ENCODE measurements at regions not wholly inside any gene's neighbourhood (a gene's known extent, or its start where the extent isn't known, plus 50 kb on each side); places are given as distances from the start of the nearest gene placed in this dataset.

- no peak overlapping the region for H2AK9ac ChIP-seq (replicated peaks; ENCODE audit: low read depth, low read length, poor library complexity)
- ATAC-seq (ENCODE audit: low read depth) (no peak), DNase-seq (no peak)
- no peak overlapping the region for H2AK5ac ChIP-seq (ENCODE audit: low read depth, low read length)
- H3K4me2 ChIP-seq (ENCODE audit: low read depth, low read length) = no peak overlapping the region
- ChIA-PET POLR2A (ENCODE audit: unreplicated experiment) (no interaction called here), CTCF (no interaction called here)
- no peak overlapping the region for H3K9ac ChIP-seq (ENCODE audit: low read depth, low read length)
- H4K91ac ChIP-seq (ENCODE audit: insufficient read depth, low read depth, low read length) = no peak overlapping the region
- no peak overlapping the region for H2AFZ ChIP-seq (replicated peaks; ENCODE audit: low read length, poor library complexity)
- WGBS, 2 experiments (ENCODE audit: extremely low coverage in 2 of 2, insufficient read length in 1 of 2) = no CpG with 5 or more reads among the region's 3 CpGs
- H3K9me1 ChIP-seq (ENCODE audit: insufficient read depth, low read length) = no peaks in the 10 kb centered on the region
- H3K56ac ChIP-seq (ENCODE audit: extremely low read depth, insufficient read depth, low read length) = no peak overlapping the region
- no TSS peak for BruUV-seq (replicated peaks)
- no peaks in the 10 kb centered on the region for H3K4me1 ChIP-seq (ENCODE audit: control insufficient read depth, insufficient read depth, low read length)
- TF ChIP-seq CEBPB (IDR thresholded peaks at IDR 0.05; ENCODE audit: low read depth, low read length) = no peak
- TF ChIP-seq, protein P1, sequence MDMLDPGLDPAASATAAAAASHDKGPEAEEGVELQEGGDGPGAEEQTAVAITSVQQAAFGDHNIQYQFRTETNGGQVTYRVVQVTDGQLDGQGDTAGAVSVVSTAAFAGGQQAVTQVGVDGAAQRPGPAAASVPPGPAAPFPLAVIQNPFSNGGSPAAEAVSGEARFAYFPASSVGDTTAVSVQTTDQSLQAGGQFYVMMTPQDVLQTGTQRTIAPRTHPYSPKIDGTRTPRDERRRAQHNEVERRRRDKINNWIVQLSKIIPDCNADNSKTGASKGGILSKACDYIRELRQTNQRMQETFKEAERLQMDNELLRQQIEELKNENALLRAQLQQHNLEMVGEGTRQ (IDR thresholded peaks at IDR 0.05; ENCODE audit: low read depth, low read length) = no peak
- no peak for TF ChIP-seq BHLHE40 (IDR thresholded peaks at IDR 0.05; ENCODE audit: low read depth, low read length)
- TF ChIP-seq MAZ (IDR thresholded peaks at IDR 0.05; ENCODE audit: borderline replicate concordance, low read depth, low read length) = no peak
- no peak for TF ChIP-seq SMC3 (IDR thresholded peaks at IDR 0.05; ENCODE audit: low read depth, low read length)
- no peak for TF ChIP-seq FOS (IDR thresholded peaks at IDR 0.05; ENCODE audit: low read depth, low read length)
- no peak for TF ChIP-seq MXI1 (IDR thresholded peaks at IDR 0.05; ENCODE audit: borderline replicate concordance, low read depth, low read length)
- TF ChIP-seq, protein P2, sequence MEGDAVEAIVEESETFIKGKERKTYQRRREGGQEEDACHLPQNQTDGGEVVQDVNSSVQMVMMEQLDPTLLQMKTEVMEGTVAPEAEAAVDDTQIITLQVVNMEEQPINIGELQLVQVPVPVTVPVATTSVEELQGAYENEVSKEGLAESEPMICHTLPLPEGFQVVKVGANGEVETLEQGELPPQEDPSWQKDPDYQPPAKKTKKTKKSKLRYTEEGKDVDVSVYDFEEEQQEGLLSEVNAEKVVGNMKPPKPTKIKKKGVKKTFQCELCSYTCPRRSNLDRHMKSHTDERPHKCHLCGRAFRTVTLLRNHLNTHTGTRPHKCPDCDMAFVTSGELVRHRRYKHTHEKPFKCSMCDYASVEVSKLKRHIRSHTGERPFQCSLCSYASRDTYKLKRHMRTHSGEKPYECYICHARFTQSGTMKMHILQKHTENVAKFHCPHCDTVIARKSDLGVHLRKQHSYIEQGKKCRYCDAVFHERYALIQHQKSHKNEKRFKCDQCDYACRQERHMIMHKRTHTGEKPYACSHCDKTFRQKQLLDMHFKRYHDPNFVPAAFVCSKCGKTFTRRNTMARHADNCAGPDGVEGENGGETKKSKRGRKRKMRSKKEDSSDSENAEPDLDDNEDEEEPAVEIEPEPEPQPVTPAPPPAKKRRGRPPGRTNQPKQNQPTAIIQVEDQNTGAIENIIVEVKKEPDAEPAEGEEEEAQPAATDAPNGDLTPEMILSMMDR (conservative IDR thresholded peaks at IDR 0.05; ENCODE audit: low read depth, low read length) = no peak
- no peak for TF ChIP-seq POLR2A (IDR thresholded peaks at IDR 0.05; ENCODE audit: low read depth, low read length)
- TF ChIP-seq RFX5 (IDR thresholded peaks at IDR 0.05; ENCODE audit: low read depth, low read length) = no peak
- no peak for TF ChIP-seq CHD1 (IDR thresholded peaks at IDR 0.05; ENCODE audit: low read depth, low read length)
- TF ChIP-seq, protein P3, sequence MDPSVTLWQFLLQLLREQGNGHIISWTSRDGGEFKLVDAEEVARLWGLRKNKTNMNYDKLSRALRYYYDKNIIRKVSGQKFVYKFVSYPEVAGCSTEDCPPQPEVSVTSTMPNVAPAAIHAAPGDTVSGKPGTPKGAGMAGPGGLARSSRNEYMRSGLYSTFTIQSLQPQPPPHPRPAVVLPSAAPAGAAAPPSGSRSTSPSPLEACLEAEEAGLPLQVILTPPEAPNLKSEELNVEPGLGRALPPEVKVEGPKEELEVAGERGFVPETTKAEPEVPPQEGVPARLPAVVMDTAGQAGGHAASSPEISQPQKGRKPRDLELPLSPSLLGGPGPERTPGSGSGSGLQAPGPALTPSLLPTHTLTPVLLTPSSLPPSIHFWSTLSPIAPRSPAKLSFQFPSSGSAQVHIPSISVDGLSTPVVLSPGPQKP (IDR thresholded peaks at IDR 0.05; ENCODE audit: borderline replicate concordance, low read depth, low read length) = no peak
- no peak for TF ChIP-seq RAD21 (IDR thresholded peaks at IDR 0.05; ENCODE audit: low read length)
- TF ChIP-seq MAFK (IDR thresholded peaks at IDR 0.05; ENCODE audit: low read depth, low read length) = no peak
- TF ChIP-seq RCOR1 (IDR thresholded peaks at IDR 0.05; ENCODE audit: insufficient replicate concordance, low read length) = no peak
- no peaks in the 10 kb centered on the region for H3K79me1 ChIP-seq (ENCODE audit: low read depth in 1 of 2, low read length in 2 of 2)
- H3K18ac ChIP-seq (ENCODE audit: low read depth, low read length) = no peak overlapping the region
- no peak overlapping the region for H3K23ac ChIP-seq (ENCODE audit: low read depth, low read length)
- H2BK5ac ChIP-seq (ENCODE audit: low read depth, low read length, poor library complexity, severe bottlenecking) = no peak overlapping the region
- no peaks in the 10 kb centered on the region for H3K9me3 ChIP-seq (ENCODE audit: control insufficient read depth, insufficient read depth, low read length)
- dilution Hi-C loops (cut with HindIII; ENCODE audit: low sequenced_read_pairs, unreplicated experiment) (no loop called here), in situ Hi-C loops (cut with MboI; ENCODE audit: low sequenced_read_pairs) (no loop called here), intact Hi-C loops (cut with micrococcal nuclease) (no loop called here)
- H3K27me3 ChIP-seq (ENCODE audit: control insufficient read depth, insufficient read depth, low read length) = no peaks in the 10 kb centered on the region
- no peak overlapping the region for H3K14ac ChIP-seq (replicated peaks; ENCODE audit: low read depth, low read length)
- no peak overlapping the region for H3K4me3 ChIP-seq (ENCODE audit: insufficient read depth, low read depth, low read length)
- no peaks in the 10 kb centered on the region for H3K36me3 ChIP-seq (ENCODE audit: control insufficient read depth, insufficient read depth, low read length)
- H4K20me1 ChIP-seq (ENCODE audit: insufficient read depth, low read length) = no peaks in the 10 kb centered on the region
- no peak overlapping the region for H3K4ac ChIP-seq (ENCODE audit: low read depth, low read length)
- no peak overlapping the region for H2BK20ac ChIP-seq (ENCODE audit: low read depth, low read length)
- H4K8ac ChIP-seq (ENCODE audit: low read depth in 2 of 2, low read length in 2 of 2) = no peak overlapping the region
- H4K5ac ChIP-seq (ENCODE audit: low read depth, low read length) = no peak overlapping the region
- H2BK15ac ChIP-seq (ENCODE audit: low read depth, low read length) = no peak overlapping the region
- no peak overlapping the region for H3K27ac ChIP-seq (ENCODE audit: insufficient read depth, low read length)
- H2BK120ac ChIP-seq (ENCODE audit: low read depth, low read length) = no peak overlapping the region
Observed at GRCh38 chrX:127552571-127552970, 499.6 kb downstream of the ACTRT1 start.

Measured in IMR-90 (cell line).